H1 (cell line): ENCODE measurements at regions not wholly inside any gene's neighbourhood (a gene's known extent, or its start where the extent isn't known, plus 50 kb on each side); places are given as distances from the start of the nearest gene placed in this dataset.

Experiments
- CTCF ChIA-PET: fragments of 300-600 bp; sonication (Branson Sonifier 250); formaldehyde crosslinking; loops from one replicate; lab custom pipeline; 2021; ENCODE audit not compliant: partially characterized antibody; lab: Charles Lee
- POLR2A ChIA-PET: fragments of 300-600 bp; sonication (Branson Sonifier 250); formaldehyde crosslinking; loops from one replicate; lab custom pipeline; 2021; ENCODE audit warnings: inconsistent platforms; ENCODE audit not compliant: partially characterized antibody; lab: Charles Lee
- DNase-seq, 2 experiments: peaks; one replicate each; pipeline versions ENCODE4 v3.0.0 to v3.0.0-alpha.2; 2010 to 2022; ENCODE audit warnings: low spot score in 2 of 2, low read depth in 1 of 2, mixed read lengths in 1 of 2
- FAIRE-seq: peaks from 2 replicates; lab custom pipeline; 2011; peaks lifted over from hg19 to GRCh38; lab: Jason Lieb, UNC
- H2AFZ ChIP-seq: 2 replicates; pipeline ENCODE4 v1.8.1; 2012; ENCODE audit warnings: low read length, inconsistent platforms
- H2AK5ac ChIP-seq: 2 replicates; pipeline ENCODE4 v1.6.1; 2013; ENCODE audit warnings: low read depth, low read length
- H2BK120ac ChIP-seq: replicated peaks from 2 replicates; pipeline ENCODE3; 2013; ENCODE audit warnings: low read depth, low read length, inconsistent platforms
- H2BK12ac ChIP-seq: 2 replicates; pipeline ENCODE4 v1.6.1; 2013; ENCODE audit warnings: low read depth, low read length
- H2BK15ac ChIP-seq: 2 replicates; pipeline ENCODE4 v1.6.1; 2013; ENCODE audit warnings: low read length
- H2BK20ac ChIP-seq: 2 replicates; pipeline ENCODE4 v1.6.1; 2013; ENCODE audit warnings: low read length
- H2BK5ac ChIP-seq: 2 replicates; pipeline ENCODE4 v1.6.1; 2013; ENCODE audit warnings: low read depth, low read length
- H3K14ac ChIP-seq: 2 replicates; pipeline ENCODE4 v1.6.1; 2013; ENCODE audit warnings: inconsistent platforms; ENCODE audit not compliant: insufficient read length
- H3K18ac ChIP-seq: 2 replicates; pipeline ENCODE4 v1.6.1; 2013; ENCODE audit warnings: low read length; ENCODE audit errors: extremely low read depth
- H3K23ac ChIP-seq: 2 replicates; pipeline ENCODE4 v1.6.1; 2013; ENCODE audit warnings: inconsistent platforms; ENCODE audit not compliant: insufficient read length
- H3K23me2 ChIP-seq: 2 replicates; pipeline ENCODE4 v1.6.1; 2013; ENCODE audit warnings: low read depth, low read length
- H3K27ac ChIP-seq: 2 replicates; pipeline ENCODE4 v1.6.1; 2011; ENCODE audit warnings: low read depth, low read length, inconsistent platforms
- H3K27me3 ChIP-seq, 4 experiments: replicated peaks in 1 of 4; 1 replicate in 1 of 4; 2 replicates in 3 of 4; pipeline versions ENCODE4 v1.6.1 to v1.8.1; 2011 to 2013; ENCODE audit warnings: low read length in 3 of 4, mild to moderate bottlenecking in 3 of 4, inconsistent platforms in 2 of 4, mixed read lengths in 2 of 4, moderate library complexity in 1 of 4; ENCODE audit not compliant: control insufficient read depth in 3 of 4, insufficient read depth in 3 of 4; ENCODE audit errors: extremely low read depth in 1 of 4
- H3K36me3 ChIP-seq, 4 experiments: 2 replicates each; pipeline versions ENCODE4 v1.6.1 to v1.8.1; 2011 to 2013; ENCODE audit warnings: mild to moderate bottlenecking in 4 of 4, low read length in 3 of 4, moderate library complexity in 2 of 4, control low read depth in 1 of 4, inconsistent platforms in 1 of 4; ENCODE audit not compliant: insufficient read depth in 4 of 4, control insufficient read depth in 2 of 4
- H3K4ac ChIP-seq: replicated peaks from 2 replicates; pipeline ENCODE3; 2013; ENCODE audit warnings: low read length, low read depth, mixed read lengths, inconsistent platforms; ENCODE audit not compliant: insufficient read length
- H3K4me1 ChIP-seq, 4 experiments: replicated peaks in 1 of 4; 1 replicate in 1 of 4; 2 replicates in 3 of 4; pipeline versions ENCODE4 v1.6.1 to v1.8.1; 2011 to 2013; ENCODE audit warnings: low read length in 3 of 4, inconsistent platforms in 2 of 4, mixed read lengths in 1 of 4; ENCODE audit not compliant: insufficient read depth in 4 of 4, control insufficient read depth in 3 of 4
- H3K4me2 ChIP-seq, 2 experiments: 2 replicates each; pipeline versions ENCODE4 v1.6.1 to v1.8.1; 2011 to 2013; ENCODE audit warnings: low read depth in 2 of 2, low read length in 2 of 2, control low read depth in 1 of 2, inconsistent platforms in 1 of 2, mild to moderate bottlenecking in 1 of 2; ENCODE audit not compliant: insufficient read depth in 1 of 2
- H3K4me3 ChIP-seq, 4 experiments: fragments of 200-600, 300-600 bp in 1 of 4; sonication (generic), shearing (Covaris generic), sonication (Bioruptor Twin) in 1 of 4; 2 replicates each; pipeline versions ENCODE4 v1.5.1 to v1.8.1; 2011 to 2016; ENCODE audit warnings: low read length in 4 of 4, low read depth in 3 of 4, control low read depth in 2 of 4, inconsistent platforms in 2 of 4, mild to moderate bottlenecking in 2 of 4, mixed read lengths in 1 of 4, moderate library complexity in 1 of 4; ENCODE audit not compliant: insufficient read depth in 2 of 4; ENCODE audit errors: extremely low read depth in 1 of 4
- H3K56ac ChIP-seq: replicated peaks from 2 replicates; pipeline ENCODE3; 2013; ENCODE audit warnings: low read depth, mild to moderate bottlenecking, mixed read lengths, low read length, inconsistent platforms; ENCODE audit not compliant: insufficient read length
- H3K79me1 ChIP-seq: 2 replicates; pipeline ENCODE4 v1.6.1; 2013; ENCODE audit warnings: low read depth, low read length, control low read depth
- H3K79me2 ChIP-seq, 2 experiments: 2 replicates each; pipeline versions ENCODE4 v1.6.1 to v1.8.1; 2012 to 2013; ENCODE audit warnings: low read length in 2 of 2, mild to moderate bottlenecking in 2 of 2, inconsistent platforms in 1 of 2; ENCODE audit not compliant: insufficient read depth in 2 of 2, control insufficient read depth in 1 of 2
- H3K9ac ChIP-seq, 4 experiments: replicated peaks in 1 of 4; 1 replicate in 1 of 4; 2 replicates in 3 of 4; pipeline versions ENCODE4 v1.6.1 to v1.8.1; 2011 to 2013; ENCODE audit warnings: low read depth in 3 of 4, low read length in 3 of 4, control low read depth in 2 of 4, mild to moderate bottlenecking in 2 of 4, moderate library complexity in 2 of 4, inconsistent platforms in 1 of 4; ENCODE audit errors: extremely low read depth in 1 of 4
- H3K9me3 ChIP-seq, 2 experiments: 2 replicates each; pipeline versions ENCODE4 v1.6.1 to v1.8.1; 2012 to 2013; ENCODE audit warnings: mild to moderate bottlenecking in 2 of 2, moderate library complexity in 2 of 2, control low read depth in 1 of 2, inconsistent platforms in 1 of 2, low read depth in 1 of 2, low read length in 1 of 2, mixed read lengths in 1 of 2; ENCODE audit not compliant: insufficient read depth in 2 of 2
- H4K20me1 ChIP-seq, 2 experiments: replicated peaks in 1 of 2; 2 replicates each; pipeline versions ENCODE3 to v1.8.1; 2011 to 2013; ENCODE audit warnings: inconsistent platforms in 2 of 2, low read length in 2 of 2, mild to moderate bottlenecking in 1 of 2; ENCODE audit not compliant: insufficient read depth in 2 of 2, control insufficient read depth in 1 of 2
- H4K5ac ChIP-seq: 2 replicates; pipeline ENCODE4 v1.6.1; 2013; ENCODE audit warnings: low read length, low read depth, mixed read lengths, inconsistent platforms; ENCODE audit not compliant: insufficient read length
- H4K8ac ChIP-seq: 2 replicates; pipeline ENCODE4 v1.8.0; 2013; ENCODE audit warnings: mild to moderate bottlenecking, moderate library complexity, low read length, inconsistent platforms; ENCODE audit not compliant: insufficient read depth; ENCODE audit errors: extremely low read depth
- H4K91ac ChIP-seq: replicated peaks from 2 replicates; pipeline ENCODE3; 2013; ENCODE audit warnings: low read length, mixed read lengths, inconsistent platforms; ENCODE audit not compliant: insufficient read length
- EP300 ChIP-seq, 2 experiments: IDR thresholded peaks; 1 replicate in 1 of 2; 2 replicates in 1 of 2; pipeline ENCODE4 v1.6.1; 2011 to 2012; ENCODE audit warnings: low read depth in 2 of 2, low read length in 2 of 2, mild to moderate bottlenecking in 2 of 2, borderline replicate concordance in 1 of 2, inconsistent platforms in 1 of 2, moderate library complexity in 1 of 2
- JUN ChIP-seq: IDR thresholded peaks from 2 replicates; pipeline ENCODE4 v1.6.1; 2011; ENCODE audit warnings: low read depth, mild to moderate bottlenecking, improper control_type of control experiment, low read length
- KDM5A ChIP-seq: fragments of 200-600 bp; IDR thresholded peaks from 2 replicates; pipeline ENCODE4 v1.7.1; 2012; ENCODE audit warnings: mild to moderate bottlenecking, low read length, inconsistent platforms, mixed read lengths
- MAFK ChIP-seq: IDR thresholded peaks from 2 replicates; pipeline ENCODE4 v1.6.1; 2012; ENCODE audit warnings: low read depth, mild to moderate bottlenecking, improper control_type of control experiment, low read length
- NANOG ChIP-seq: IDR thresholded peaks from 2 replicates; pipeline ENCODE4 v1.6.1; 2011; ENCODE audit warnings: low read length, low read depth, mild to moderate bottlenecking, inconsistent platforms; ENCODE audit not compliant: insufficient read depth, poor library complexity, severe bottlenecking
- POLR2A ChIP-seq, 2 experiments: IDR thresholded peaks; 1 replicate in 1 of 2; 2 replicates in 1 of 2; pipeline ENCODE4 v1.6.1; 2011; ENCODE audit warnings: low read depth in 2 of 2, low read length in 2 of 2, mild to moderate bottlenecking in 2 of 2; ENCODE audit errors: control extremely low read depth in 1 of 2
- POLR2AphosphoS5 ChIP-seq: IDR thresholded peaks from 2 replicates; pipeline ENCODE4 v1.6.1; 2011; ENCODE audit warnings: low read depth, low read length
- RXRA ChIP-seq: IDR thresholded peaks from 2 replicates; pipeline ENCODE4 v1.6.1; 2011; ENCODE audit warnings: low read depth, mild to moderate bottlenecking, low read length, moderate library complexity; ENCODE audit not compliant: insufficient read depth
- SIN3A ChIP-seq, 2 experiments: IDR thresholded peaks in 1 of 2; conservative IDR thresholded peaks in 1 of 2; 2 replicates each; pipeline ENCODE4 v1.6.1; 2011 to 2012; ENCODE audit warnings: low read length in 2 of 2, improper control_type of control experiment in 1 of 2, low read depth in 1 of 2, mild to moderate bottlenecking in 1 of 2
- SIRT6 ChIP-seq: IDR thresholded peaks from one replicate; pipeline ENCODE4 v1.7.1; 2012; ENCODE audit warnings: low read length, inconsistent platforms
- SUZ12 ChIP-seq: fragments of 200-600 bp; sonication (generic); IDR thresholded peaks from 2 replicates; pipeline ENCODE4 v1.6.1; 2012; ENCODE audit warnings: mild to moderate bottlenecking, inconsistent platforms, low read length, moderate library complexity, mixed read lengths
- USF2 ChIP-seq: IDR thresholded peaks from 2 replicates; pipeline ENCODE4 v1.6.1; 2011; ENCODE audit warnings: low read length, improper control_type of control experiment
- YY1 ChIP-seq: IDR thresholded peaks from 2 replicates; pipeline ENCODE4 v1.6.1; 2011; ENCODE audit warnings: low read depth, mild to moderate bottlenecking, low read length
- WGBS, 2 experiments: shearing (Covaris generic) in 1 of 2; methylation state at CpG; one replicate each; pipeline versions ENCODE4 v1.1.6 to v1.1.7; 2013 to 2015; ENCODE audit warnings: low lambda C conversion rate in 2 of 2, mixed read lengths in 2 of 2, inconsistent platforms in 1 of 2, low coverage in 1 of 2, missing lambda C conversion rate in 1 of 2; ENCODE audit not compliant: insufficient replicate concordance in 2 of 2, insufficient coverage in 1 of 2, insufficient read length in 1 of 2; ENCODE audit errors: extremely low coverage in 1 of 2, missing lambda C conversion rate in 1 of 2; 5-methylcytosine and 5-hydroxymethylcytosine counted together
- TF ChIP-seq, protein P1 (sequence below): IDR thresholded peaks from 2 replicates; pipeline ENCODE4 v1.6.1; 2011; ENCODE audit warnings: low read depth, mild to moderate bottlenecking, low read length; ENCODE audit not compliant: insufficient read depth

- Histone ChIP-seq H3K4me2 (no peak overlapping the region), H3K79me1 (no peaks in the 10 kb centered on the region), H3K23ac (no peak overlapping the region), H3K9ac (no peak overlapping the region), H3K4me1 (no peaks in the 10 kb centered on the region), H2BK120ac (no peak overlapping the region), H3K79me2 (no peaks in the 10 kb centered on the region), H4K91ac (no peak overlapping the region), H4K8ac (no peak overlapping the region), H4K5ac (no peak overlapping the region), H2BK20ac (no peak overlapping the region), H3K4me3 (no peak overlapping the region), H3K56ac (no peak overlapping the region), H2BK5ac (no peak overlapping the region), H4K20me1 (no peaks in the 10 kb centered on the region), H2BK12ac (no peak overlapping the region), H3K14ac (no peak overlapping the region), H3K23me2 (no peaks in the 10 kb centered on the region), H2BK15ac (no peak overlapping the region), H3K27me3 (no peaks in the 10 kb centered on the region), H3K36me3 (no peaks in the 10 kb centered on the region), H2AFZ (no peak overlapping the region), H3K18ac (no peak overlapping the region), H3K4ac (no peak overlapping the region), H3K27ac (no peak overlapping the region), H3K9me3 (no peaks in the 10 kb centered on the region), H2AK5ac (no peak overlapping the region)
- ChIA-PET CTCF (no interaction called here), POLR2A (no interaction called here)
- 95% methylated on average over 4 of the region's 5 CpGs; no CpG with 5 or more reads in 1 of the 2 experiments for WGBS, 2 experiments
- FAIRE-seq (no peak), DNase-seq (no peak)
- TF ChIP-seq SIRT6 (no peak), JUN (no peak), POLR2A (IDR thresholded peaks at IDR 0.05; ENCODE audit: control extremely low read depth in 1 of 2, low read depth in 2 of 2, low read length in 2 of 2) (no peak), SUZ12 (no peak), SIN3A (conservative IDR thresholded peaks at IDR 0.05 in 1 of 2, IDR thresholded peaks at IDR 0.05 in 1 of 2; ENCODE audit: low read depth in 1 of 2, low read length in 2 of 2) (no peak), NANOG (no peak), RXRA (no peak), EP300 (IDR thresholded peaks at IDR 0.05; ENCODE audit: borderline replicate concordance in 1 of 2, low read depth in 2 of 2, low read length in 2 of 2) (no peak), MAFK (no peak), POLR2AphosphoS5 (no peak), YY1 (no peak), KDM5A (no peak), USF2 (no peak)
- TF ChIP-seq, protein P1, sequence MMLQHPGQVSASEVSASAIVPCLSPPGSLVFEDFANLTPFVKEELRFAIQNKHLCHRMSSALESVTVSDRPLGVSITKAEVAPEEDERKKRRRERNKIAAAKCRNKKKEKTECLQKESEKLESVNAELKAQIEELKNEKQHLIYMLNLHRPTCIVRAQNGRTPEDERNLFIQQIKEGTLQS, result no peak
Measured at GRCh38 chrX:106484233-106484632, 127.5 kb upstream of the RADX start.
